ENCODE measurements at regions not wholly inside any gene's neighbourhood (a gene's known extent, or its start where the extent isn't known, plus 50 kb on each side); places are given as distances from the start of the nearest gene placed in this dataset.
A peak's percentile ranks its signal among the peaks of the same experiment; 100 is the strongest.

GRCh38 chr5:82375488-82376244 lies 97.5 kb upstream of the RPS23 start:
- Histone ChIP-seq H3K79me2 (ENCODE audit: control insufficient read depth, insufficient read depth, low read length, unreplicated experiment) (no peaks in the 10 kb centered on the region), H3K4me3 (ENCODE audit: low read depth, low read length) (no peak overlapping the region), H3K27me3 (ENCODE audit: insufficient read depth, low read length) (no peaks in the 10 kb centered on the region), H3K4me1 (ENCODE audit: control insufficient read depth, insufficient read depth, low read length, unreplicated experiment) (no peaks in the 10 kb centered on the region), H3K36me3 (ENCODE audit: insufficient read depth, low read length) (no peaks in the 10 kb centered on the region), H3K27ac (ENCODE audit: low read depth, low read length) (no peak overlapping the region), H2AFZ (ENCODE audit: low read length, unreplicated experiment) (no peak overlapping the region)

GRCh38 chr5:82374637-82375036 lies 96.5 kb upstream of the RPS23 start:
- Histone ChIP-seq H3K27ac (ENCODE audit: low read depth, low read length) (no peak overlapping the region), H3K79me2 (ENCODE audit: control insufficient read depth, insufficient read depth, low read length, unreplicated experiment) (no peaks in the 10 kb centered on the region), H2AFZ (ENCODE audit: low read length, unreplicated experiment) (no peak overlapping the region), H3K36me3 (ENCODE audit: insufficient read depth, low read length) (no peaks in the 10 kb centered on the region), H3K4me1 (ENCODE audit: control insufficient read depth, insufficient read depth, low read length, unreplicated experiment) (no peaks in the 10 kb centered on the region), H3K27me3 (ENCODE audit: insufficient read depth, low read length) (no peaks in the 10 kb centered on the region), H3K4me3 (ENCODE audit: low read depth, low read length) (no peak overlapping the region)

- Histone ChIP-seq H3K4me3 (ENCODE audit: low read depth, low read length) (no peak overlapping the region), H3K4me1 (ENCODE audit: control insufficient read depth, insufficient read depth, low read length, unreplicated experiment) (peaks cover 15% of the 10 kb centered on the region), H3K27me3 (ENCODE audit: insufficient read depth, low read length) (no peaks in the 10 kb centered on the region), H2AFZ (ENCODE audit: low read length, unreplicated experiment) (no peak overlapping the region), H3K79me2 (ENCODE audit: control insufficient read depth, insufficient read depth, low read length, unreplicated experiment) (no peaks in the 10 kb centered on the region), H3K36me3 (ENCODE audit: insufficient read depth, low read length) (no peaks in the 10 kb centered on the region), H3K27ac (ENCODE audit: low read depth, low read length) (no peak overlapping the region)
These were observed 89.8 kb upstream of the RPS23 start for GRCh38 chr5:82367930-82368329.

GRCh38 chr5:82365744-82366228 lies 87.6 kb upstream of the RPS23 start:
- no peak overlapping the region for H3K4me3 ChIP-seq (ENCODE audit: low read depth, low read length)
- no peaks in the 10 kb centered on the region for H3K36me3 ChIP-seq (ENCODE audit: insufficient read depth, low read length)
- H3K4me1 ChIP-seq (ENCODE audit: control insufficient read depth, insufficient read depth, low read length, unreplicated experiment): peaks cover 15% of the 10 kb centered on the region
- H2AFZ ChIP-seq (ENCODE audit: low read length, unreplicated experiment): no peak overlapping the region
- peak overlapping the region; percentile 20; the same call in 1 of the 2 replicates for H3K27ac ChIP-seq (ENCODE audit: low read depth, low read length)
- H3K79me2 ChIP-seq (ENCODE audit: control insufficient read depth, insufficient read depth, low read length, unreplicated experiment): no peaks in the 10 kb centered on the region
- no peaks in the 10 kb centered on the region for H3K27me3 ChIP-seq (ENCODE audit: insufficient read depth, low read length)

GRCh38 chr5:82365026-82365425 lies 86.9 kb upstream of the RPS23 start:
- peak overlapping the region; percentile 20 for H2AFZ ChIP-seq (ENCODE audit: low read length, unreplicated experiment)
- no peaks in the 10 kb centered on the region for H3K36me3 ChIP-seq (ENCODE audit: insufficient read depth, low read length)
- no peaks in the 10 kb centered on the region for H3K27me3 ChIP-seq (ENCODE audit: insufficient read depth, low read length)
- H3K79me2 ChIP-seq (ENCODE audit: control insufficient read depth, insufficient read depth, low read length, unreplicated experiment): no peaks in the 10 kb centered on the region
- no peak overlapping the region for H3K4me3 ChIP-seq (ENCODE audit: low read depth, low read length)
- peaks cover 17% of the 10 kb centered on the region for H3K4me1 ChIP-seq (ENCODE audit: control insufficient read depth, insufficient read depth, low read length, unreplicated experiment)
- H3K27ac ChIP-seq (ENCODE audit: low read depth, low read length): peak overlapping the region; percentile 20; the same call in 1 of the 2 replicates

- Histone ChIP-seq H3K36me3 (ENCODE audit: insufficient read depth, low read length) (no peaks in the 10 kb centered on the region), H3K27me3 (ENCODE audit: insufficient read depth, low read length) (no peaks in the 10 kb centered on the region), H2AFZ (ENCODE audit: low read length, unreplicated experiment) (peak overlapping the region; percentile 20), H3K4me3 (ENCODE audit: low read depth, low read length) (no peak overlapping the region), H3K79me2 (ENCODE audit: control insufficient read depth, insufficient read depth, low read length, unreplicated experiment) (no peaks in the 10 kb centered on the region), H3K27ac (ENCODE audit: low read depth, low read length) (peak overlapping the region; percentile 20; the same call in 1 of the 2 replicates), H3K4me1 (ENCODE audit: control insufficient read depth, insufficient read depth, low read length, unreplicated experiment) (peaks cover 22% of the 10 kb centered on the region)
These were observed 86.3 kb upstream of the RPS23 start for GRCh38 chr5:82364497-82364896.

- no peaks in the 10 kb centered on the region for H3K36me3 ChIP-seq (ENCODE audit: insufficient read depth, low read length)
- H3K4me3 ChIP-seq (ENCODE audit: low read depth, low read length): no peak overlapping the region
- no peak overlapping the region for H2AFZ ChIP-seq (ENCODE audit: low read length, unreplicated experiment)
- no peak overlapping the region for H3K27ac ChIP-seq (ENCODE audit: low read depth, low read length)
- peaks cover 31% of the 10 kb centered on the region for H3K4me1 ChIP-seq (ENCODE audit: control insufficient read depth, insufficient read depth, low read length, unreplicated experiment)
- no peaks in the 10 kb centered on the region for H3K79me2 ChIP-seq (ENCODE audit: control insufficient read depth, insufficient read depth, low read length, unreplicated experiment)
- no peaks in the 10 kb centered on the region for H3K27me3 ChIP-seq (ENCODE audit: insufficient read depth, low read length)
These were observed 85.4 kb upstream of the RPS23 start for GRCh38 chr5:82363524-82363923.

- Histone ChIP-seq H3K4me1 (ENCODE audit: control insufficient read depth, insufficient read depth, low read length, unreplicated experiment) (peaks cover 38% of the 10 kb centered on the region), H3K27ac (ENCODE audit: low read depth, low read length) (no peak overlapping the region), H3K79me2 (ENCODE audit: control insufficient read depth, insufficient read depth, low read length, unreplicated experiment) (no peaks in the 10 kb centered on the region)
These were observed 84.5 kb upstream of the RPS23 start for GRCh38 chr5:82362636-82363035.

GRCh38 chr5:82360022-82360421 lies 81.9 kb upstream of the RPS23 start:
- Histone ChIP-seq H2AFZ (ENCODE audit: low read length, unreplicated experiment) (peak overlapping the region; percentile 15), H3K79me2 (ENCODE audit: control insufficient read depth, insufficient read depth, low read length, unreplicated experiment) (no peaks in the 10 kb centered on the region), H3K36me3 (ENCODE audit: insufficient read depth, low read length) (no peaks in the 10 kb centered on the region), H3K27me3 (ENCODE audit: insufficient read depth, low read length) (no peaks in the 10 kb centered on the region), H3K4me3 (ENCODE audit: low read depth, low read length) (no peak overlapping the region), H3K27ac (ENCODE audit: low read depth, low read length) (no peak overlapping the region), H3K4me1 (ENCODE audit: control insufficient read depth, insufficient read depth, low read length, unreplicated experiment) (peaks cover 47% of the 10 kb centered on the region)

More at GRCh38 chr5:82362636-82363035, 84.5 kb upstream of the RPS23 start:
- no peak overlapping the region for H3K4me3 ChIP-seq (ENCODE audit: low read depth, low read length)
- H2AFZ ChIP-seq (ENCODE audit: low read length, unreplicated experiment): no peak overlapping the region
- no peaks in the 10 kb centered on the region for H3K27me3 ChIP-seq (ENCODE audit: insufficient read depth, low read length)
- H3K36me3 ChIP-seq (ENCODE audit: insufficient read depth, low read length): no peaks in the 10 kb centered on the region

GRCh38 chr5:82359272-82359671 lies 81.1 kb upstream of the RPS23 start:
- H3K27ac ChIP-seq (ENCODE audit: low read depth, low read length): no peak overlapping the region
- H3K27me3 ChIP-seq (ENCODE audit: insufficient read depth, low read length): no peaks in the 10 kb centered on the region
- H3K79me2 ChIP-seq (ENCODE audit: control insufficient read depth, insufficient read depth, low read length, unreplicated experiment): no peaks in the 10 kb centered on the region
- H2AFZ ChIP-seq (ENCODE audit: low read length, unreplicated experiment): no peak overlapping the region
- no peak overlapping the region for H3K4me3 ChIP-seq (ENCODE audit: low read depth, low read length)
- no peaks in the 10 kb centered on the region for H3K36me3 ChIP-seq (ENCODE audit: insufficient read depth, low read length)
- peaks cover 41% of the 10 kb centered on the region for H3K4me1 ChIP-seq (ENCODE audit: control insufficient read depth, insufficient read depth, low read length, unreplicated experiment)

GRCh38 chr5:82358457-82358856 lies 80.3 kb upstream of the RPS23 start:
- H3K27me3 ChIP-seq (ENCODE audit: insufficient read depth, low read length): no peaks in the 10 kb centered on the region
- H3K4me1 ChIP-seq (ENCODE audit: control insufficient read depth, insufficient read depth, low read length, unreplicated experiment): peaks cover 41% of the 10 kb centered on the region
- no peak overlapping the region for H3K4me3 ChIP-seq (ENCODE audit: low read depth, low read length)
- no peaks in the 10 kb centered on the region for H3K79me2 ChIP-seq (ENCODE audit: control insufficient read depth, insufficient read depth, low read length, unreplicated experiment)
- H3K36me3 ChIP-seq (ENCODE audit: insufficient read depth, low read length): no peaks in the 10 kb centered on the region
- no peak overlapping the region for H2AFZ ChIP-seq (ENCODE audit: low read length, unreplicated experiment)
- peak overlapping the region; percentile 67; the same call in 1 of the 2 replicates for H3K27ac ChIP-seq (ENCODE audit: low read depth, low read length)

All from ACC112 (cell line).